HG03095 (cell line): ENCODE measurements at regions not wholly inside any gene's neighbourhood (a gene's known extent, or its start where the extent isn't known, plus 50 kb on each side); places are given as distances from the start of the nearest gene placed in this dataset.

Experiments used
- ATAC-seq: cut with Tn5 transposase; IDR thresholded peaks from one replicate; pipeline ENCODE4 v1.9.1; 2021; ENCODE audit warnings: moderate library complexity; ENCODE audit not compliant: unreplicated experiment

DNA sequence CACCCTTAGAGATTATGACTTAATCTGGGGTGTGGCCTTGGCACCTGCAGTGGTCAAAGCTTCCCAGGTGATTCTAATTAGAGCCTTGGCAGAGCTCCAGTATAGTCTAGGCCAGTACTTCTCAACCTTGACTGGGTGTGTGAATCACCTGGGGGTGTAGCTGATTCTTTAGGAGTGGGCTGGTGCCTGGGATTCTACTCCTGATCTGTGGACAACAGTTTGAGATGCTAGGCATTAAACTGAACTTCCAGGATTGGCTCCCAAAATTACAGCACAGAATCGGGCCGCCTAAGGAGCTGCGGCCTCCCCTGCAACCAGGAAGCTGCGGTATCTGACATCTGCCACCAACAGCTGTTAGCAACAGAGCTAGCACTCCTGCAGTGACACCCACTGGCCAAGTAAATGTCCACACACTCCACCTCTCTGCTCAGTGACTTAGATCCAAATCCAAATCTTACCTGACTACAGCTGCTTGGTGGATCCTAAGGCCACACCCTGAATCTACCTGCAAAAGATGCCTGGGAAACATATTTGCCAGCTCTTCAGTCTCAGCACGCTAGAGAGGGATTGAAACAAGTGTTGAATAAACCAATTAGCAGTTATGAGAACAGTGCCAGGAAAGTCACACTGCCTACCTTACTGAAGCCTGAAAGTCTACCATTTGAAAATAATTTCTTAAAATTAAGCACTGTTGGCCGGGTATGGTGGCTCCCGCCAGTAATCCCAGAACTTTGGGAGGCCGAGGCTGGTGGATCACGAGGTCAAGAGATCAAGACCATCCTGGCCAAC is 126.7 kb downstream of the UNC5CL start:
- ATAC-seq, result peak; percentile 96

- no peak for ATAC-seq
These were observed 128.6 kb downstream of the UNC5CL start for GRCh38 chr6:40910260-40910893.

DNA sequence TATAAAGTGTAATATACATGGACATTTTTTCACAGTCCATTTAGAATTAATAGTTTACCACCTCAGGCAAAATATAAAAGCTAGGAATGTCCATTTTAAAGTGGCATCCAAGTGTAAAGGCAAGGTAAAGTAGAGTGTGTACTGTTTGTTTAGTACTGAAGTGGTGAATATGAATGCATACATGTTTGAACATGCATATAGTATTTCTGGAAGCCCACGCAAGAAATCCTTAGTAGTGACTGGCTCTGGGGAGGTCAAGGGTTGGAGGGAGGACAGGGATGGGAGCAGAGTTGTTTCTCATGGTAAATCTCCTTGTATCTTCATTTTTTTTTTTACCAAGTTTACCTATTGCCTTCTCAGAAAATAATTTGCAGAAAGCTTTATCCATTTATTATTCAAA is 129.2 kb downstream of the UNC5CL start:
- no peak for ATAC-seq

- no peak for ATAC-seq
These were observed 131.8 kb downstream of the UNC5CL start for GRCh38 chr6:40907198-40907701.

DNA sequence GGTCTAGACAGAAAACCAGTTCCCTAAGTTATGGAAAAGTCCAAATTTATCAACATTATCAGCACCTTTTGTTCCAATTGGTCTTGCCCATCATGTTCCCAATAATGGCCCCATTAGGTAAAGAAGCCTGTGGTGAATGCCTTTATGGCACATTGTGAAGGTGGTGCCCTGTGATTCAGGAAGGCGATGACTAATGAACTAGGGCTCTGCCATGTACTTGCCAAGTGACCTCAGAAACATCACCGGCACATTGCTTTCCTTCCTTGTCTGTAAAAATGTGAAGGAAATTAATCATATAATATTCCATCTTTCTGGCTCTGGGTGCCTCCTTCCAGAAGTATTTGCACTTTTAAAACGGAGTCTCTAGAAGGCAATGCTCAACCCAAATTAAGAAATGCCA is 132.3 kb downstream of the UNC5CL start:
- ATAC-seq, result no peak

GRCh38 chr6:40904583-40905194 is 134.3 kb downstream of the UNC5CL start:
- ATAC-seq, result no peak

- ATAC-seq, result no peak
These were observed 135.6 kb downstream of the UNC5CL start for GRCh38 chr6:40903456-40903855.

GRCh38 chr6:40901322-40902055 is 137.5 kb downstream of the UNC5CL start:
- ATAC-seq, result no peak

- ATAC-seq, result no peak
These were observed 138.2 kb downstream of the UNC5CL start for GRCh38 chr6:40900791-40901190.

GRCh38 chr6:40899684-40900155 is 139.3 kb downstream of the UNC5CL start:
- ATAC-seq, result no peak

DNA sequence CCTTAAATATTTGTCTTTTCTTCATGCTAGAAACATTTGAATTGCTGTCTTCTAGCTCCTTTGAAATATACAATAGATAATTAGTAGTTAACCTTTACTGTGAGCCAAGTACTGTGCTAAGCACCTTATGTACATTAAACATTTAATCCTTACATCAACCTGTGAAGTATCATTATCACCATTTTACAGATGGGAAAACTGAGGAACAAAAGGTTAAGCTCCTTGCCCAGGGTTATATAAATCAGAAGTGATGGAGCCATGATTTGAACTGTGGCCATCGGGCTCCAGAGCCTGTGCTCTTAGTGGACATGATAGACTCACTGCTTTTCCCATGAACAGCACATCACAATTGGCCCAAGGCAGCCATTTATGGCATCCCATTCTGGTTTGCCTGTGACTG is 140.9 kb downstream of the UNC5CL start:
- ATAC-seq, result no peak

- ATAC-seq, result no peak
These were observed 141.5 kb downstream of the UNC5CL start for GRCh38 chr6:40897390-40898003.

DNA sequence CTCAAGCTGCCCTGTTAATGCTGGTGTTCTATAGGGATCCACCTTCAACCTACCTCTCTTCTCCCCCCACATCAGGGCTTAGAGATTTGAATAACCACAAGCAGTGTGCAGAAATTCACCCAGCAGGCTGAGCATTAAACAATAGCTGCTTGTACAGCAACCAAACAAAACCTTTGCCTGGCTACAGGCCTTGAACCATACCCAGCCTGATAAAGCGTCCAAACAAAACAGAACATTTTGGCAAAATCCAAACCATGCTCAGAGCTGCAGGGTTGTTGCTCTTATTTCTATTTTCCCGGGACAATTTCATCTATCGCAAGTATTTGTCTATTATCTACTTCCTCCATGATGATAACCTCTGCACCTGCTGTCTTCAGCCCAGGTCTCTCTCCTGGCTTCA is 142.3 kb downstream of the UNC5CL start:
- ATAC-seq, result no peak

DNA sequence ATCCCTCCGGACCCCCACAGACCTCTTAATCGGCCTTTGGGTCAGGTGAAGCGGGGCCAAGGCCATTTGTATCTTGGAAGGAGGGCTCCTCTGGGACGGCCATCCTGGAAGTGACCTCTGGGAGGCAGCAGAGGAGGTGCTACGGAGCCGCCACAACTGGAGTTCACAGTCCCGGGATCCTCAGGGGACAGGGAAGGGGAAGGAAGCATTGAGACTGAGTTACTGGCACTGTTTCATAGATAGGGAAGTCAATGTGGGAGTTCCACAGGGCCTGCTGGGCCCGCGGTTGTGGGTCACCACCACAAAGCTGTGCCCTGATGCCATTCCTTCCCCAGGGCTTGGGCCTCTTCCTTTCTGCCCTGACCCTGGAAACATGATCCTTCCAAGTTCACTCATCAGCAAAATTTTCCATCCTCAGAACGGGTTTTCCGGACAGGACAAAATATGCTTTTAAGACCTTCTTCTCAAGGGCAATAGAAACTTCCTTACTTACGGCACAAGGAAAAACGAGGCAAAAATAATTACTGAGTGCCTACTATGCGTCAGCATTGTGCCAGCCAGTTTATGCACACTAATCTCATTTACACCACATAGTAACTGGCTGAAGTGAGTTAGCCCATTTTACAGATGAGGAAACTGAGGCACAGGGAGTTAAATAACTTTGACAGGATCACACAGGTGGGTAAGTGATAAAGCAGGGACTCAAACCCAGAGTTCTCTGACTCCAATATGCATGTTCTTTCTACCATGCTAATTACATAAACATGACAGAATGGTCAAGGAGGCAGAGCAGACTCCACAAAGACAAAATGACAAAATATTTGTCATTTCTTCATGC is 143.8 kb downstream of the UNC5CL start:
- ATAC-seq, result no peak

DNA sequence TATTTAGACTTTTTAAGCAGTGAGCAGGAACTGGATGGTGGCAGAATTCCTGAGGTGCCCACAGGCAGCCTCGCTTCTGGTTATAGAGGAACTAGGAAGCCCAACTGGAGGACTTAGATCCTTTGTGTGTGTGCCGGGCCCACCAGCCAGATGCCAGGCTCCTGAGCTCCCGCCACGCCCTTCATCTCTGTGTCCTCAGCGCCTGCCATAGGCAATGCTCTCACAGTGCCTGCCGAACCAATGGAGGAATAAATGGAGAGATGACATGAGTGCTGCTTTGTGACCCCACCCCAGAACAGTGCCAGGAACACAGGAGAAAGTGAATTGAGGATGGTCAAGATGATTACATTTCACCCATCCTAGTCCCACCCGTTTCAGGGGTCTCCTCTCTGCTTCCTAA is 146.0 kb downstream of the UNC5CL start:
- ATAC-seq, result no peak

GRCh38 chr6:40892223-40892622 is 146.8 kb downstream of the UNC5CL start:
- no peak for ATAC-seq

DNA sequence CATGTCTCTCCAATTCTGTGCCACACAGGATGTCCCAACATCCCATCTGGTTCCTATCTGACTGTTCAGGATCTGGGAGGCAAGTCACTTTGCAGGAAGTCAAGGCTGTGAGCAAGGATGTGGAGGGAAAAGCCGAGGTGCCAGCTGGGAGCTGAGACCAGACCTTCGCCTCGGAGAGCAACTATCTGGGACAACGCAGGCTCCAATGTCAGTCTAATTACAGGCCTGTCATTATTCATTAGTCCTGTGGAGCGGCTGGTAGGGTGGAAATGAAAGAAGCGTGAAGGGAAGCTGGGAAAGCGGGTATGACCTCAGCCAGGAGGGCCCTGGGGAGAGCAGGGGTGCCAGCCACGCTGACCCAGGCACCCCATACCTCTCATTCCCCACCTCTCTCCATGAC is 147.3 kb downstream of the UNC5CL start:
- no peak for ATAC-seq

DNA sequence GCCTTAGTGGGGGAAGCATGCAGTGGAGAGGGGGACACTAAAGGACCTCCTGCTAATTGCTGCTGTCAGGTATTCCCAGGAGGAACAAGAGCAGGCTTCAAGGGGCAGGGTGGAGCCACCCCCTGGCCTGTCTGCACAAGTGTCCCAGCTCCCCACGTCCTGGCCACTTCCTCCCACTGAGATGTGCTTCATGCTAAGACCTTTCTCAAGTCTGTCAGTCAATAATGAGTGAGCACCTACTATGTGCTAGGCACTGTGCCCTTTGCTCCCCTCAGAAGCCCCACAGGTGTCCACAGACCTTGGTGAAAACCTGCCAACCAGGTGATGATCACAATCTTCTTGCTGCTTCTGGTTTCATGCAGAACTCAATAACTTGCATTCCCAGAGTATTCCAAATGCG is 147.9 kb downstream of the UNC5CL start:
- ATAC-seq, result no peak

- ATAC-seq, result no peak
These were observed 149.7 kb downstream of the UNC5CL start for GRCh38 chr6:40889137-40889832.
